WERI-Rb-1 (cell line): ENCODE measurements at regions not wholly inside any gene's neighbourhood (a gene's known extent, or its start where the extent isn't known, plus 50 kb on each side); places are given as distances from the start of the nearest gene placed in this dataset.

ENCODE experiments used
- DNase-seq: peaks from one replicate; pipeline ENCODE4 v3.0.0-alpha.2; 2020
- H3K27ac ChIP-seq: fragments of 250-450 bp; sonication (Bioruptor Pico); 2 replicates; pipeline ENCODE4 v1.5.1; 2020; ENCODE audit warnings: mild to moderate bottlenecking, moderate library complexity
- H3K27me3 ChIP-seq: fragments of 250-450 bp; sonication (Bioruptor Pico); 2 replicates; pipeline ENCODE4 v1.5.1; 2021; ENCODE audit warnings: mild to moderate bottlenecking, low read depth, moderate library complexity; ENCODE audit not compliant: insufficient read depth, severe bottlenecking
- H3K36me3 ChIP-seq: fragments of 250-450 bp; sonication (Bioruptor Pico); 2 replicates; pipeline ENCODE4 v1.5.1; 2020; ENCODE audit warnings: mild to moderate bottlenecking, moderate library complexity
- H3K4me3 ChIP-seq: 2 replicates; pipeline ENCODE4 v1.5.1; 2011; ENCODE audit warnings: low read depth, mild to moderate bottlenecking, control low read depth, low read length
- H3K9me3 ChIP-seq: fragments of 250-450 bp; sonication (Bioruptor Pico); 2 replicates; pipeline ENCODE4 v1.5.1; 2021; ENCODE audit warnings: mild to moderate bottlenecking, moderate library complexity; ENCODE audit not compliant: severe bottlenecking
- TF ChIP-seq, protein P1 (sequence below): IDR thresholded peaks from 2 replicates; pipeline ENCODE4 v1.5.1; 2011; ENCODE audit warnings: low read depth, mild to moderate bottlenecking, control low read depth, inconsistent platforms, low read length

GRCh38 chr16:79996321-79996720, 395.8 kb upstream of the MAF start:
- H3K36me3 ChIP-seq = no peaks in the 10 kb centered on the region
- H3K27ac ChIP-seq = no peak overlapping the region
- no peak for DNase-seq
- H3K4me3 ChIP-seq = no peak overlapping the region
- peaks cover 72% of the 10 kb centered on the region for H3K27me3 ChIP-seq
- no peaks in the 10 kb centered on the region for H3K9me3 ChIP-seq
- TF ChIP-seq, protein P1, sequence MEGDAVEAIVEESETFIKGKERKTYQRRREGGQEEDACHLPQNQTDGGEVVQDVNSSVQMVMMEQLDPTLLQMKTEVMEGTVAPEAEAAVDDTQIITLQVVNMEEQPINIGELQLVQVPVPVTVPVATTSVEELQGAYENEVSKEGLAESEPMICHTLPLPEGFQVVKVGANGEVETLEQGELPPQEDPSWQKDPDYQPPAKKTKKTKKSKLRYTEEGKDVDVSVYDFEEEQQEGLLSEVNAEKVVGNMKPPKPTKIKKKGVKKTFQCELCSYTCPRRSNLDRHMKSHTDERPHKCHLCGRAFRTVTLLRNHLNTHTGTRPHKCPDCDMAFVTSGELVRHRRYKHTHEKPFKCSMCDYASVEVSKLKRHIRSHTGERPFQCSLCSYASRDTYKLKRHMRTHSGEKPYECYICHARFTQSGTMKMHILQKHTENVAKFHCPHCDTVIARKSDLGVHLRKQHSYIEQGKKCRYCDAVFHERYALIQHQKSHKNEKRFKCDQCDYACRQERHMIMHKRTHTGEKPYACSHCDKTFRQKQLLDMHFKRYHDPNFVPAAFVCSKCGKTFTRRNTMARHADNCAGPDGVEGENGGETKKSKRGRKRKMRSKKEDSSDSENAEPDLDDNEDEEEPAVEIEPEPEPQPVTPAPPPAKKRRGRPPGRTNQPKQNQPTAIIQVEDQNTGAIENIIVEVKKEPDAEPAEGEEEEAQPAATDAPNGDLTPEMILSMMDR = no peak

GRCh38 chr16:79995315-79995714, 394.8 kb upstream of the MAF start:
- DNase-seq = no peak
- Histone ChIP-seq H3K27me3 (peaks cover 74% of the 10 kb centered on the region), H3K27ac (no peak overlapping the region), H3K4me3 (no peak overlapping the region), H3K9me3 (no peaks in the 10 kb centered on the region), H3K36me3 (no peaks in the 10 kb centered on the region)
- TF ChIP-seq, protein P1 = no peak

DNA sequence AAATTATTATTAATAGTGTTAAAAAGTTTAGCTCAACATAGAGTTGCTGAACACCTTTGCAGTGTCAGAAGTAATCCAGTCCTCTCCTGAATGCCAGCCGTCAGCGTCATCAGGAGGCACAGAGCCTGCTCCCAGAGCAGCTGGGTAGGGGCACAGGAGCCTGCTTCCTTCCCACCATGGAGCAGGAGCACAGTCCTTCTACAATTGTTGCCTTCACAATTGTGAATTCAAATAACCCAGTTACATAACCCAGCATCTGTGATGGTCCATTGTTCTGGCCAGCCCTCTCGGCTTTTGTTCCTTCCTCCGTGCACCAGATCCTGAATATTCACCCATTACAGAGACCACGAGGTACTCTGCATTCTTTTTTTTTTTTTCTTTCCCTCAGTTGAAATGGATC, 393.9 kb upstream of the MAF start:
- no peak overlapping the region for H3K4me3 ChIP-seq
- no peaks in the 10 kb centered on the region for H3K9me3 ChIP-seq
- H3K27ac ChIP-seq = no peak overlapping the region
- H3K36me3 ChIP-seq = no peaks in the 10 kb centered on the region
- no peak for DNase-seq
- TF ChIP-seq, protein P1 = no peak
- peaks cover 77% of the 10 kb centered on the region for H3K27me3 ChIP-seq

DNA sequence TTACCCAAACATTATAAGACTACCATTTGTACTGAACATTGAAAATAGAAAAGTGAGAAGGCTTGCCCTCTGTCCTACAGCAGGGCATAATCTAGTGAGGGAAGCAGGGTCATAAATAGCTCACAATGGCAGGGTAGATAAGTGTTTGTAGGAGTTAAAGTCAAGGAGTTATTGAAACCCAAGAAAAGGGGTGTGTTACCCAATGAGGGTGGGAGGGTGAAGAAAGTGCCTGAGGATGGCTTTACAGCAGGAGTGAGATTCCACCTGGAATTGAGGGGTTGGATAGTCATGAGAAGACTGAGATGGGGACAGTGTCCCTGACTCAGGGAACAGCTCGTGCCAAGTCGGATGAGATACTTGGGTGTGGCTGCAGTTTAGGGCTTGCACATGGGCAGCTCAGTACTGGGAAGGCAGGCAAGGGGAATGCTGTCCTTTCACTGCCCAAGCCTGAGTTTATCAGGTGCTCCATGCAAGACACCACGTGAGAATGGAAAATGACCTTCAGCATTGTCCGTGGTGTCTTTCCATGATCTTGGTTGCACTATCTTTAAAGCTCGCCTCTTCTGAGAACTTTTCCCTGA, 393.2 kb upstream of the MAF start:
- DNase-seq = no peak
- Histone ChIP-seq H3K4me3 (no peak overlapping the region), H3K9me3 (no peaks in the 10 kb centered on the region), H3K27ac (no peak overlapping the region), H3K27me3 (peaks cover 83% of the 10 kb centered on the region), H3K36me3 (no peaks in the 10 kb centered on the region)
- TF ChIP-seq, protein P1 = no peak

GRCh38 chr16:79991969-79992368, 391.4 kb upstream of the MAF start:
- DNase-seq = no peak
- H3K27ac ChIP-seq = no peak overlapping the region
- peaks cover 84% of the 10 kb centered on the region for H3K27me3 ChIP-seq
- TF ChIP-seq, protein P1 = no peak
- H3K4me3 ChIP-seq = no peak overlapping the region
- no peaks in the 10 kb centered on the region for H3K36me3 ChIP-seq
- no peaks in the 10 kb centered on the region for H3K9me3 ChIP-seq

GRCh38 chr16:79988721-79989220, 388.2 kb upstream of the MAF start:
- no peak overlapping the region for H3K4me3 ChIP-seq
- DNase-seq = no peak
- peaks cover 89% of the 10 kb centered on the region for H3K27me3 ChIP-seq
- H3K27ac ChIP-seq = no peak overlapping the region
- TF ChIP-seq, protein P1 = no peak
- no peaks in the 10 kb centered on the region for H3K9me3 ChIP-seq
- H3K36me3 ChIP-seq = no peaks in the 10 kb centered on the region
